Tibial nerve (tissue), 4 donors: ENCODE measurements at regions not wholly inside any gene's neighbourhood (a gene's known extent, or its start where the extent isn't known, plus 50 kb on each side); places are given as distances from the start of the nearest gene placed in this dataset.

Experiments
- DNase-seq, 2 donors: peaks; one replicate each; pipeline ENCODE4 v3.0.0-alpha.2; 2019; ENCODE audit warnings: low spot score in 2 of 2
- H3K27ac ChIP-seq, 4 donors: fragments of 200-600 bp; sonication (generic) in 3 of 4; one replicate each; pipeline ENCODE4 v1.5.1; 2017 to 2019; ENCODE audit warnings: mild to moderate bottlenecking in 1 of 4
- H3K27me3 ChIP-seq, 2 donors: fragments of 200-600 bp; sonication (generic) in 1 of 2; one replicate each; pipeline versions ENCODE4 v1.5.1 to v1.6.0; 2017 to 2019
- H3K36me3 ChIP-seq, 3 donors: fragments of 200-600 bp; sonication (generic); one replicate each; pipeline ENCODE4 v1.5.1; 2018 to 2019
- H3K4me1 ChIP-seq, 4 donors: fragments of 200-600 bp; sonication (generic) in 3 of 4; one replicate each; pipeline ENCODE4 v1.5.1; 2017 to 2019
- H3K4me3 ChIP-seq, 4 donors: fragments of 200-600 bp; sonication (generic) in 3 of 4; one replicate each; pipeline ENCODE4 v1.5.1; 2017 to 2019; ENCODE audit warnings: mild to moderate bottlenecking in 1 of 4, moderate library complexity in 1 of 4
- H3K9me3 ChIP-seq, 4 donors: fragments of 200-600 bp; sonication (generic) in 3 of 4; one replicate each; pipeline ENCODE4 v1.5.1; 2017 to 2019
- EP300 ChIP-seq, 2 donors: sonication (generic); formaldehyde crosslinking; IDR thresholded peaks; one replicate each; pipeline ENCODE4 v1.6.1; 2017; ENCODE audit warnings: antibody characterized with exemption in 2 of 2, mild to moderate bottlenecking in 1 of 2
- POLR2A ChIP-seq, 2 donors: fragments of 450-650 bp; IDR thresholded peaks; one replicate each; pipeline ENCODE4 v1.6.1; 2017; ENCODE audit warnings: antibody characterized with exemption in 2 of 2, mild to moderate bottlenecking in 2 of 2, moderate library complexity in 2 of 2
- WGBS, 2 donors: methylation state at CpG; one replicate each; pipeline ENCODE4 v1.1.5; 2018; 5-methylcytosine and 5-hydroxymethylcytosine counted together
- TF ChIP-seq, protein P1 (sequence below), 5 experiments: fragments of 200-600 bp in 3 of 5; fragments of 450-650 bp in 2 of 5; sonication (generic) in 3 of 5; IDR thresholded peaks; one replicate each; pipeline ENCODE4 v1.5.1; 2016 to 2019; ENCODE audit warnings: antibody characterized with exemption in 5 of 5, mild to moderate bottlenecking in 3 of 5, moderate library complexity in 2 of 5

DNA sequence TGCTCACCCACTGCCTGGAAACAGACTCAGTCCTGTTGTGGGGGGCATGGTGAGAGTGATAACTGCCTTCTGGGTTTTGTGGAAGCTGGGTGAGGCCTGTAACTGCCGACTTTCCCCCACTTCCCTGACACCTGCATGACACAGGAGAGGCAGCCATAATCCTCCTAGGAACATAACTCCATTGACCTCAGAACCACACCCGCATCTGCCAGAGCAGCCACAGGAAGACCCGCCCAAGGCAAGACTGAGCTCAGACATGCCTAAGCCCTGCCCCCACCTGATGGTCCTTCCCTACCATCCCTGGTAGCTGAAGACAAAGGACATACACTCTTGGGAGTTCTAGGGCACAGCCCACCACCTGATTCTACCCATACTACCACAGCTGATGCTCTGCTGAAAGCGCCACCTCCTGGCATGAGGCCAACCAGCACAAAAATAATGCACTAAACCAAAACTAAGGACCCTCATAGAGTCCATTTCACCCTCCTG is 326.7 kb downstream of the RBM26 start:
- Histone ChIP-seq H3K27ac (no peak overlapping the region), H3K36me3 (no peaks in the 10 kb centered on the region), H3K9me3 (peaks cover 0 to 7% (median 0%) of the 10 kb centered on the region in 4 donors), H3K4me1 (no peaks in the 10 kb centered on the region), H3K27me3 (no peaks in the 10 kb centered on the region), H3K4me3 (no peak overlapping the region)
- TF ChIP-seq, protein P1, sequence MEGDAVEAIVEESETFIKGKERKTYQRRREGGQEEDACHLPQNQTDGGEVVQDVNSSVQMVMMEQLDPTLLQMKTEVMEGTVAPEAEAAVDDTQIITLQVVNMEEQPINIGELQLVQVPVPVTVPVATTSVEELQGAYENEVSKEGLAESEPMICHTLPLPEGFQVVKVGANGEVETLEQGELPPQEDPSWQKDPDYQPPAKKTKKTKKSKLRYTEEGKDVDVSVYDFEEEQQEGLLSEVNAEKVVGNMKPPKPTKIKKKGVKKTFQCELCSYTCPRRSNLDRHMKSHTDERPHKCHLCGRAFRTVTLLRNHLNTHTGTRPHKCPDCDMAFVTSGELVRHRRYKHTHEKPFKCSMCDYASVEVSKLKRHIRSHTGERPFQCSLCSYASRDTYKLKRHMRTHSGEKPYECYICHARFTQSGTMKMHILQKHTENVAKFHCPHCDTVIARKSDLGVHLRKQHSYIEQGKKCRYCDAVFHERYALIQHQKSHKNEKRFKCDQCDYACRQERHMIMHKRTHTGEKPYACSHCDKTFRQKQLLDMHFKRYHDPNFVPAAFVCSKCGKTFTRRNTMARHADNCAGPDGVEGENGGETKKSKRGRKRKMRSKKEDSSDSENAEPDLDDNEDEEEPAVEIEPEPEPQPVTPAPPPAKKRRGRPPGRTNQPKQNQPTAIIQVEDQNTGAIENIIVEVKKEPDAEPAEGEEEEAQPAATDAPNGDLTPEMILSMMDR (IDR thresholded peaks at IDR 0.05) = no peak
- TF ChIP-seq POLR2A (IDR thresholded peaks at IDR 0.05) = no peak
- DNase-seq = no peak
- 81 to 100% methylated on average over 1 to 4 of the region's 4 CpGs for WGBS, 2 donors

DNA sequence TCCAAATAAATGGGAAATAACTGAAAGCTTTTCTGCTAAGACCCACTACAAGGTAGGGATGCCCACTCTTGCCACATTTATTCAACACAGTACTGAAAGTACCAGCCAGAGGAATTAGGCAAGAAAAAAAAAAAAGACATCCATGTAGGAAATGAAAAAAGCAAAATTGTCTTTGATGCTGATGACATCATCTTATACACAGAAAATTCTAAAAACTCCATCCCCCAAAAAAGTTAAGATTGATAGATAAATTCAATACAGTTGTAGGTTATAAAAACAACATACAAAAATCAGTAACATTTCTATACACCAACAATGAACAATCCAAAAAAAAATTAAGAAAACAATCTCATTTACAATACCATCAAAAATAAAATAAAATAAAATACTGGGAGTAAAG is 330.4 kb downstream of the RBM26 start:
- TF ChIP-seq, protein P1 (IDR thresholded peaks at IDR 0.05) = no peak
- TF ChIP-seq EP300 (IDR thresholded peaks at IDR 0.05) (no peak), POLR2A (IDR thresholded peaks at IDR 0.05) (no peak)
- H3K27ac ChIP-seq = no peak overlapping the region
- no peaks in the 10 kb centered on the region for H3K36me3 ChIP-seq
- H3K4me3 ChIP-seq = no peak overlapping the region
- no peaks in the 10 kb centered on the region for H3K27me3 ChIP-seq
- no peak for DNase-seq
- no peaks in the 10 kb centered on the region for H3K4me1 ChIP-seq
- H3K9me3 ChIP-seq = peaks cover 0 to 7% (median 0%) of the 10 kb centered on the region in 4 donors

DNA sequence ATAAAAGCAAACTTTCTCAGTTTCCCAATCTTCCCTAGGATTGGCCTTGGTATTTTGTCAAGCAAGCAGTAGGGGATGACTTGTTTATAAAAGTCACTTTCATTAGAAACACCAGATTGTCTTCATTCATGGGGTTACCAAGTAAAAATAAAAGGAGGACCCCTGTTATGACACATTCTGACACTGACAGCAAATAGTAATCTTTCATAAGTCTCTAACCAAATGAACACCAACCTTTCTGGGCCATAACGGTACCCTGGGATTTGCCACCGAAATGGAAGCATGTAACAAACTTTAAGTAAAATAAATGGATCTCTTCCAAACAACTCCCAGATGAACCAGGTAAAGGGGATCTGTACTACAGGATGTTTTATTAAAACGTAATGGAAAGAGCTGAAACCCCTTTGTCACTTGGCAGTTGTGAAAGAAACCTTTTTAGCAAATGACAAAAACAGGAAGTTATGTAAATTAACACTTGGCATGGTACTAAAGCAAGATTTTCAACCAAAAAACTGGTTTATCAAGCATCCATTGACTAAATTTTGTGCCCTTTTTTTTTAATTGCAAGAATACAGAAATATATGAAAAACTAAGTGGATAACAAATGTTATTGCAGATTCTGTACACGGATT is 335.6 kb downstream of the RBM26 start:
- H3K36me3 ChIP-seq = no peaks in the 10 kb centered on the region
- no peak for TF ChIP-seq EP300 (IDR thresholded peaks at IDR 0.05)
- TF ChIP-seq, protein P1 (IDR thresholded peaks at IDR 0.05) = no peak
- TF ChIP-seq POLR2A (IDR thresholded peaks at IDR 0.05) = no peak
- H3K4me1 ChIP-seq = no peaks in the 10 kb centered on the region
- no peak overlapping the region for H3K4me3 ChIP-seq
- WGBS, 2 donors = 50 to 62% methylated on average over 4 of the region's 4 CpGs
- no peaks in the 10 kb centered on the region for H3K9me3 ChIP-seq
- H3K27me3 ChIP-seq = no peaks in the 10 kb centered on the region
- H3K27ac ChIP-seq = no peak overlapping the region
- DNase-seq = no peak

DNA sequence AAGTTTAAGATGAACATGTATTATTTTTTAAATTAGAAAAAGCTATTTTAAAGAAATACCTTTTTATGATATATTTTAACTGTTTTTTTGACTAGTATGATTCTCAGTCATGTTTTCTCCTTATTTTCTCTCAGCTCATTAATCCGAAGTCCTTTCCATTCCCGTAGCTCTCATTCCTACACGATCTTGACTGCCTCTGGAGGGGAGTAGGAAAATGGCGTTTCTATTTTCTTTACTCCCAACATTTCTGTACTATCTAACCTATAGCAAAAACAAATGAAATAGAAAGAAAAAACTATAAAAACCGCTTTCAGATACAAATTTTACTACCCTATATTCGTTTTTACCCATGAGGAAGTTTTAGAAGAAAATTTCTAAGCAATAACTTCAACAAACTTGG is 343.8 kb downstream of the RBM26 start:
- Histone ChIP-seq H3K4me1 (no peaks in the 10 kb centered on the region), H3K4me3 (no peak overlapping the region), H3K27me3 (no peaks in the 10 kb centered on the region), H3K36me3 (no peaks in the 10 kb centered on the region), H3K9me3 (no peaks in the 10 kb centered on the region), H3K27ac (no peak overlapping the region)
- no peak for DNase-seq
- TF ChIP-seq POLR2A (IDR thresholded peaks at IDR 0.05) = no peak
- WGBS, 2 donors = 69 to 71% methylated on average over 6 of the region's 6 CpGs

DNA sequence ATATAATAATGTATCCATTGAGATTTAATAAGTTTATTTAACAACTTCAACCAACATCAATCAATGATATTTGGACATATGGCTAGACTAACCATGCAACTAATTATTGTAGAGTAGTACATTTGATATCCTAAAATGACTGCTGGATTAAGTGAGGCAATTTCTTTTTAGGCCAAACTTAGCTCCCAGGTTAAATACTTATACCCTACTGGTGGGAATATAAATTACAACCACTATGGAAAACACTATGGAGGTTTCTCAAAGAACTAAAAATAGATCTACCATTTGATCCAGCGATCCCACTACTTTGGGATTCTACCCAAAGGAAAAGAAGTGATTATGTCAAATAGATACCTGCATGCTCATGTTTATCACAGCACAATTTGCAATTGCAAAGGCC is 345.8 kb downstream of the RBM26 start:
- TF ChIP-seq POLR2A (IDR thresholded peaks at IDR 0.05) = no peak
- no peak for TF ChIP-seq EP300 (IDR thresholded peaks at IDR 0.05)
- TF ChIP-seq, protein P1 (IDR thresholded peaks at IDR 0.05) = no peak
- H3K9me3 ChIP-seq = no peaks in the 10 kb centered on the region
- no peaks in the 10 kb centered on the region for H3K27me3 ChIP-seq
- no peaks in the 10 kb centered on the region for H3K36me3 ChIP-seq
- no peak overlapping the region for H3K4me3 ChIP-seq
- 78 to 89% methylated on average over 1 of the region's 1 CpG for WGBS, 2 donors
- H3K4me1 ChIP-seq = no peaks in the 10 kb centered on the region
- no peak overlapping the region for H3K27ac ChIP-seq
- DNase-seq = no peak

DNA sequence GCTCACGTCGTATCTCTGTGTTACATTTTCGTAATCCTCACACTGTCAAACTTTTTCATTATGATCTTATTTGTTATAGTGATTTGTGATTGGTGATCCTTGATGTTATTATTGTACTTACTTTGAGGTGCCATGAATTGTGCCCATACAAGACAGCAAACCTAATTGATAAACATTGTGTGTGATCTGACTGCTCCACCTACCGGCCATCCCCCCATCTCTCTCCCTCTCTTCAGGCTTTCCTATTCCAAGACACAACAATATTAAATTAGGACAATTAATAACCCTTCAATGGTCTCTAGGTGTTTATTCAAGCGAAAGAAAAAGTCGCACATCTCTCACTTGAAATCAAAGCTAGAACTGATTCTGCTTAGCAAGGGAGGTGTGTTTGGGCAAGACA is 349.3 kb downstream of the RBM26 start:
- DNase-seq = no peak
- TF ChIP-seq POLR2A (IDR thresholded peaks at IDR 0.05) (no peak), EP300 (IDR thresholded peaks at IDR 0.05) (no peak)
- TF ChIP-seq, protein P1 (IDR thresholded peaks at IDR 0.05) = no peak
- Histone ChIP-seq H3K27ac (no peak overlapping the region), H3K4me3 (no peak overlapping the region), H3K36me3 (no peaks in the 10 kb centered on the region), H3K4me1 (no peaks in the 10 kb centered on the region), H3K9me3 (no peaks in the 10 kb centered on the region), H3K27me3 (no peaks in the 10 kb centered on the region)
- 91 to 92% methylated on average over 6 of the region's 6 CpGs for WGBS, 2 donors
